Astrocyte of the spinal cord (primary cell): ENCODE measurements at regions not wholly inside any gene's neighbourhood (a gene's known extent, or its start where the extent isn't known, plus 50 kb on each side); places are given as distances from the start of the nearest gene placed in this dataset.
A peak's percentile ranks its signal among the peaks of the same experiment; 100 is the strongest.

Source experiments
- DNase-seq: peaks from one replicate; pipeline ENCODE4 v3.0.0; 2011; ENCODE audit warnings: low read depth, low spot score
- H3K4me3 ChIP-seq: 2 replicates; pipeline ENCODE4 v1.5.1; 2011; ENCODE audit warnings: low read depth, mild to moderate bottlenecking, low read length, moderate library complexity
- CTCF ChIP-seq: IDR thresholded peaks from 2 replicates; pipeline ENCODE4 v1.5.1; 2012; ENCODE audit warnings: low read depth, mild to moderate bottlenecking, low read length, inconsistent platforms
- in situ Hi-C: cut with HindIII; loops from 2 replicates; pipeline ENCODE4 v1.10.0; 2017; ENCODE audit warnings: low sequenced_read_pairs

GRCh38 chr13:47250146-47250545 lies 353.3 kb upstream of the HTR2A start:
- peak; percentile 85 for DNase-seq
- no peak overlapping the region for H3K4me3 ChIP-seq
- in situ Hi-C loops: no loop called here
- no peak for TF ChIP-seq CTCF

GRCh38 chr13:47249266-47249665 lies 352.4 kb upstream of the HTR2A start:
- no peak for TF ChIP-seq CTCF
- DNase-seq: no peak
- H3K4me3 ChIP-seq: no peak overlapping the region
- in situ Hi-C loops: no loop called here

GRCh38 chr13:47241446-47241845 lies 344.6 kb upstream of the HTR2A start:
- in situ Hi-C loops: no loop called here
- TF ChIP-seq CTCF: no peak
- H3K4me3 ChIP-seq: no peak overlapping the region
- DNase-seq: no peak

- TF ChIP-seq CTCF: no peak
- no peak overlapping the region for H3K4me3 ChIP-seq
- DNase-seq: no peak
- in situ Hi-C loops: no loop called here
These were observed 342.2 kb upstream of the HTR2A start for GRCh38 chr13:47239025-47239424.

GRCh38 chr13:47237571-47237970 lies 340.7 kb upstream of the HTR2A start:
- TF ChIP-seq CTCF: no peak

GRCh38 chr13:47233734-47234133 lies 336.9 kb upstream of the HTR2A start:
- DNase-seq: no peak
- in situ Hi-C loops: no loop called here
- TF ChIP-seq CTCF: no peak
- no peak overlapping the region for H3K4me3 ChIP-seq

More at GRCh38 chr13:47237571-47237970, 340.7 kb upstream of the HTR2A start:
- no peak for DNase-seq
- in situ Hi-C loops: no loop called here
- H3K4me3 ChIP-seq: no peak overlapping the region

GRCh38 chr13:47232516-47232915 lies 335.7 kb upstream of the HTR2A start:
- in situ Hi-C loops: no loop called here
- H3K4me3 ChIP-seq: no peak overlapping the region
- DNase-seq: no peak
- no peak for TF ChIP-seq CTCF
